GM19463 (cell line): ENCODE measurements at regions not wholly inside any gene's neighbourhood (a gene's known extent, or its start where the extent isn't known, plus 50 kb on each side); places are given as distances from the start of the nearest gene placed in this dataset.
"Not testable (repeated sequence)": the region's sequence is repeated elsewhere in the genome, so short reads cannot be mapped to it uniquely, and the experiment has no call there.

ENCODE experiments used
- ATAC-seq: cut with Tn5 transposase; IDR thresholded peaks from one replicate; pipeline ENCODE4 v1.9.1; 2021; ENCODE audit warnings: mild to moderate bottlenecking, moderate library complexity; ENCODE audit not compliant: unreplicated experiment

DNA sequence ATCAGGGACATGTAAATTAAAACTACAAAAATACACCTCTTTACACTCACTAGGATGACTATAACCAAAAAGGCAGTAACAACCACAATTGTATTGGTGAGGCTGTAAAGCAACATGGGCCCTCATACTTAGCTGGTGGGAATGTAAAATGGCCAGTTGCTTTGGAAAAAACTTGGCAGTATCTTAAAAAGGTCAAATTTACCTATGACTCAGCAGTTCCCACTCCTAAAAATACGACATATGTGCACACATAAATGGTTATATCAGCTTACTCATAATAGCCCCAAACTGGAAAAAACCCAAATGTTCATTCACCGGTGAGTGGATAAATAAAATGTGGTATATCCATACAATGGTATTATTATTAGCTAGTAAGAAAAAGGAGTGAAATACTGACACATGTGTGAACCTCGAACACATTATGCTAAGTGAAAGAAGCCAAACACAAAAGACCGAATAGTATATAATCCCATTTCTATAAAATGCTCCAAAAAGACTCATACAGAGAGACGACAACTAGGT, 391.4 kb downstream of the NPIPA8 start:
- ATAC-seq, result no peak

GRCh38 chr16:17944345-17944744, 392.2 kb downstream of the NPIPA8 start:
- ATAC-seq, result no peak

- ATAC-seq, result no peak
These were observed 394.5 kb downstream of the NPIPA8 start for GRCh38 chr16:17942067-17942466.

DNA sequence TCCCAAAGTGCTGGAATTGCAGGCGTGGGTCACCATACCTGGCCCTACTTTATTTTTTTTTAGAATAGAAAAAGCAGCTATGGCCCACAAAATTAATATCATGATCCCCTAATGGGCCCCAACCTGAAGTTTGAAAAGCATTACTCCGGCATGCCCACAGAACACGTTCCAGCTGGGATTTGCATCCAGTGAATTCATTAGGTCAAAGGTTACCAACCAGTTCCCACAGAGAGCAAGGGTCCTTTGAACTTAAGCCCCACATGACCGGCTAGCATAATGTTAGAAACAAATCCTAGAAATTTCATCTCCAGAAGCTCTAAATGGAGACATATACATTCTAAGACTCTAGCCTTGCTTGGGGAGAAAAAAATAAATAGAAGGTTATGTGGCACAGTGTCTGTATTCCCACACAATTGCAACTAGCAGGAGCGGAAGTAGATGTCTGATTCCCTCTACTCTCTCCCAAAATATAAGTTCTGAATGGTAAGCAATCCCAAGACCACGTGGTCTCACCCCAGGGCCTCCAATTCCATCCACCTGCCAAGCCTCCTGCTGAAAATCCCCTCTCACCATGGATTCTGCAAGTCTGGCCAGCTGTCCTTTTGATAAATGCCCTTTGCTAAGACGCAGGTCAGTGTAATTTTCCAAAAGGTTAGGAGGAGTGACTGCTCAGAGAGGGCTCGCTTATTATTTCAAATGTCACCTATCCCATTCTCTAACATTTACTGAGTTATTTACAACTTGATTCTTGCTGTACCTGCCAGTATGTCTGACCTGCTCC, 395.8 kb downstream of the NPIPA8 start:
- no peak for ATAC-seq

- no peak for ATAC-seq
These were observed 396.8 kb downstream of the NPIPA8 start for GRCh38 chr16:17939723-17940122.

- ATAC-seq, result peak; percentile 51
These were observed 397.4 kb downstream of the NPIPA8 start for GRCh38 chr16:17939122-17939536.

- ATAC-seq, result no peak
These were observed 398.0 kb downstream of the NPIPA8 start for GRCh38 chr16:17938546-17938945.

DNA sequence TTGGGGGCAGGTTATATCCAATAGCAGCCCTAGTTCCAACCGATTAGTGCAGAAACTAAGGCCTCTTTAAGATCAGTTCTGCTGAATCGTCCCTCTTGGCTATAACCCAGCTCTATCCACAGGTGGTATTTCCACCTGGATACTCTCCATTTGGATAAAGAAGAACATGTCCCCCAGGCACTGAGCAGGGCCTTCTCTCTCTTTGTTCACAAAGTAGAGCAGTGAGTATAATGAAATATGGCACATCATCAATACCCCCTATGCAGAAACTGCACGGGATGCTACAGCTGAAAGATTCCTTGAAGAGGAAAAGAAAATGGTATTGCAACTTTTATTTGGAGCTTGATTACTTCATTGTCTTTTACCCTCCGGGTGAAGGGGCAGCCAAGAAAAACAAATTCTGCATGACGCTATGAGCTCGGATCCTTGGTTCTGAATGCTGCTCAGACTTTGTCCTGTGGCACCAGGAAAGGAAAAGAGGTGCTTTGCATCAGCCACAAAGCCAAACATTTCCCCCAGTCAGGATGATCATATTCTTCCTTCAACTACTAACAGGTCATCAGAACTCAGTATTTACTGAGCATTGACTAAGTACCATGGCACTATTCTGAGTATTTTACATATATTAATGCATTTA, 399.7 kb downstream of the NPIPA8 start:
- no peak for ATAC-seq

GRCh38 chr16:17930280-17930679, 406.3 kb downstream of the NPIPA8 start:
- ATAC-seq, result no peak

- no peak for ATAC-seq
These were observed 409.6 kb downstream of the NPIPA8 start for GRCh38 chr16:17926866-17927399.

DNA sequence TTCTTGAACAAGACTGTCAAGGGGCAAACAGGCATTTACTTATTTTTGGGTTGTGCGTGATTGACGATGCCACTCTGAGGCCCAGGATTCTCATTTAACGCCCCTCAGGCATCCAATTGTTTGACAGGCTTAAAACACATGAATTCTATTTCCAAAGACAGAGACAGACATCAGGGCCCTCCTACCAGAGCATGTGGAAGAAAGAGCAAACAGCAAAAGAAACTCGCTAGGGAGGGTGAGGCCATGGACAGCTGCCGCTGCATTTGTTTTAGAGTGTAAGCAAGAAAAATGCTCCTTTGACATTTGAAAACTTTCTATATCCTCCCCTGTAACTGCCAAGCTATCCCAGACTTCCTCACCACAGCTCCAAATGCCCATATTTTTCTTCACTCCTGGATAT, 410.1 kb downstream of the NPIPA8 start:
- no peak for ATAC-seq

DNA sequence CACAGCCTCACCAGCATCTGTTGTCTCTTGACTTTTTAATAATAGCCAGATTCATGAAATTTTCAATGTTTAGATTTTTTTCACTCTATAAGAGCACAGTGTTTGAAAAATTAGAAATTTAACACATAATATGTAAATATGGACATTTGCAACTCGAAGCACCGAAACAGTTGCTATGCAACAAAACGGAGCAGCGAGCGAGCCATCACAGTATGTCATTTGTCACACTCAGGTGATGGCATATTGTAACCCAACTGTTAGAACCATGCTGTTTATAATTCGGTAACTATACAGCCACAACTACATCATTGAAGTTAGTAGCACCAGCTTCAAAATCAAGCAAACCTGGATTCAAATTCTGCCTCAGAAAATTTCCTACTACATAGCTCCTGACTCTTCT, 410.8 kb downstream of the NPIPA8 start:
- ATAC-seq, result no peak

DNA sequence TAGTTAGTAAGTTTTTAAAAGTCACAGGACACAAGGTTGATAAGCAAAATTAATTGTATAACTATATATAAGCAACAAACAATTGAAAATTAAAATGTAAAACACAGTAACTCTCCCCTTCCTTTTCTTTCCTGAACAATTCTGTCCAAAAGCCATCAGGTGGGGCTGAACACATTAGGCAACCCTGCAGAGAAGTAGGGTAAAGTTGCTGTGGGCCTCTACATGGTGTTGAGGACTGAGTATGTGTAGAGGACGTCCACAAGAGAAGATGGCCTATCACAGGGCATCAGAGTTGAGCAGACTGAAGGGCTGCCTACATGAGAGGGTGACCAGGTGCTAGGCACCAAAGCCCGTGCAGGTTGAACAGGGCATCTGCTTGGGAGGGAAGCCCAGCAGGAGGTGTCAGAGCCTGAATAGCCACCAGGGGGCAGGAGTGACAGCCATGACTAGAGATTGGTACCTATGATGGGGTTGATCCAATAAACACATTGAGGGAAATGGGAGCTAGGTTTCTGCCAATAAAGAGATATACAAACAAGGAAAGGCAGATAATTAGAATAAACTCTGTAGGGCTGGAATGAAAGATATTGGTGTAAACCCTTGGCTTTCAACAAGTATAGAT, 415.1 kb downstream of the NPIPA8 start:
- ATAC-seq, result no peak

GRCh38 chr16:17917316-17918019, 419.1 kb downstream of the NPIPA8 start:
- ATAC-seq, result no peak

DNA sequence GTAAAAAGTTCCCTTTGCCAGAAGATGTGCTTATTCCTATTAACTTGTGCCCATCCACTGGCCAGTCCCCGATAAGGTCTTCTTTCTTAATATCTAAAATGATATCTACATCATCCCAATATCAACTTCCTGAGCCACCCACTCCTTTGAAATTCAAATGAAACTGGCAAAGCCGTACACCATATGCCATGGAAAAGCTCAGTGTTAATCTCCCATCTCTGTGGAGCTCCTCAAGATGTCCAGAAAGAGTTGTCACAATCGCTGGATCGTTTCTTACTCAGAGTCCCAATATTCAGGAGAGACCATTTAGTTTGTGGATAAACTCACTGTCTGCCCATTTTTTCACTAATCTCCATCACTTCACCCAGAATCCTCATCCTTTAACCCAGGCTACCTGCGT, 420.7 kb downstream of the NPIPA8 start:
- ATAC-seq, result no peak

- ATAC-seq, result no peak
These were observed 422.4 kb downstream of the NPIPA8 start for GRCh38 chr16:17914168-17914567.

DNA sequence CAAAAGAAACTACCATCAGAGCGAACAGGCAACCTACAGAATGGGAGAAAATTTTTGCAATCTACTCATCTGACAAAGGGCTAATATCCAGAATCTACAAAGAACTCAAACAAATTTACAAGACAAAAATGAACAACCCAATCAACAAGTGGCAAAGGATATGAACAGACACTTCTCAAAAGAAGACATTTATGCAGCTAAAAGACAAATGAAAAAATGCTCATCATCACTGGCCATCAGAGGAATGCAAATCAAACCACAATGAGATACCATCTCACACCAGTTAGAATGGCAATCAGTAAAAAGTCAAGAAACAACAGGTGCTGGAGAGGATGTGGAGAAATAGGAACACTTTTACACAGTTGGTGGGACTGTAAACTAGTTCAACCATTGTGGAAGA, 425.0 kb downstream of the NPIPA8 start:
- ATAC-seq, result not testable (repeated sequence)

DNA sequence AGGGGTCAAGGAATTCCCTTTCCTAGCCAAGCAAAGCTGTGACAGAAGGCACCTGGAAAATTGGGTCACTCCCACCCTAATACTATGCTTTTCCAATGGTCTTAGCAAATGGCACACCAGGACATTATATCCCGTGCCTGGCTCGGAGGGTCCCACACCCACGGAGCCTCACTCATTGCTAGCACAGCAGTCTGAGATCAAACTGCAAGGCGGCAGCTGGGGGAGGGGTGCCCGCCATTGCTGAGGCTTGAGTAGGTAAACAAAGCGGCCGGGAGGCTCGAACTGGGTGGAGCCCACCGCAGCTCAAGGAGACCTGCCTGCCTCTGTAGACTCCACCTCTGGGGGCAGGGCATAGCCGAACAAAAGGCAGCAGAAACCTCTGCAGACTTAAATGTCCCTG, 429.9 kb downstream of the NPIPA8 start:
- ATAC-seq, result not testable (repeated sequence)

DNA sequence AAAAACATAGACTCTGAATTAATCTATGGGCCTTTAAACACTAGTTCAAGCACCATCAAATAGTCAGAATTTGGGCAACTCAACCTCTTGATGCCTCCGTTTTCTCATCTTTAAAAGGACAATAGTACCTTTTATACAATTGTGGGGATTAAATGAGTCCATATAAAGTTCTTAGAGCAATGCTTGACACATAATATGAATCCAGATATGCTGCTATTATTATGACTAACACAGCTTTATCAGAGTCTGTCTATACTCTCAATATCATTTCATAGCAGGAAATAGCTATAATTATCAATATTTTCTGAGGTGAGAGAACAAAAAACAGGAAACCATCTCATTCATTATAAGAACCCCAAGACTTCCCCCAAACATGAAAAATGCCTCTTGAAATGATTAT, 430.5 kb upstream of the XYLT1 start:
- no peak for ATAC-seq

DNA sequence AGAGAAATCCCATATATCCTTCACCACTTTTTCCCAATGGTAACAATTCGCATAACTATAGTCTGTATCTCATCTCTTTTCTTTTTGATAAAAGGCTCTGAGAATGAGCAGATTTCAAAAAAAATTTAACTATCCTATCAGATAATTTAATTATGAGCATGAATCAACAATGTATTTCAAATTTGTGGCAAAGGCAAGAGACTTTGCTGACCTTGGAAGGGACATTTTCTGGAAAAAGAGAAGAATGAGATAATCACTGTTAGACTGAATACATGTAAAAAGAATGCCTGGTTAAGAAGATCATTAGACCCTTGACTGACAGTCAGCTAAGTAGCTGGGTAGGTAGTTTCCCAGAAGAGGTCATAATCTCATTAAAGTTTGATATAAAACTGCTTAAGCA, 428.4 kb upstream of the XYLT1 start:
- ATAC-seq, result no peak

GRCh38 chr16:17887963-17888362, 417.2 kb upstream of the XYLT1 start:
- ATAC-seq, result no peak
